Gastrocnemius medialis (tissue), 4 donors: ENCODE measurements at regions not wholly inside any gene's neighbourhood (a gene's known extent, or its start where the extent isn't known, plus 50 kb on each side); places are given as distances from the start of the nearest gene placed in this dataset.

Source experiments
- ATAC-seq, 2 donors: fragments of 150-250 bp; one replicate each; pipeline ENCODE4 v1.9.1; 2016
- DNase-seq, 2 donors: peaks; one replicate each; pipeline ENCODE4 v3.0.0-alpha.2; 2019
- H3K27ac ChIP-seq, 4 donors: fragments of 200-600 bp; sonication (generic); 1 replicate in 1 of 4; 2 replicates in 3 of 4; pipeline ENCODE4 v1.5.1; 2016 to 2018; ENCODE audit warnings: mild to moderate bottlenecking in 2 of 4, moderate library complexity in 1 of 4
- H3K27me3 ChIP-seq, 3 donors: fragments of 200-600 bp; sonication (generic) in 2 of 3; 1 replicate in 1 of 3; 2 replicates in 2 of 3; pipeline versions ENCODE4 v1.5.1 to v1.6.0; 2016 to 2019; ENCODE audit warnings: mild to moderate bottlenecking in 1 of 3, moderate library complexity in 1 of 3
- H3K36me3 ChIP-seq, 2 donors: fragments of 200-600 bp; sonication (generic) in 1 of 2; one replicate each; pipeline ENCODE4 v1.5.1; 2017 to 2018
- H3K4me1 ChIP-seq, 2 donors: fragments of 200-600 bp; sonication (generic) in 1 of 2; one replicate each; pipeline ENCODE4 v1.5.1; 2016 to 2017; ENCODE audit warnings: mild to moderate bottlenecking in 2 of 2
- H3K4me3 ChIP-seq, 4 donors: fragments of 200-600 bp; sonication (generic) in 3 of 4; 1 replicate in 1 of 4; 2 replicates in 3 of 4; pipeline ENCODE4 v1.5.1; 2016 to 2019; ENCODE audit warnings: mild to moderate bottlenecking in 2 of 4
- H3K9me3 ChIP-seq, 3 donors: fragments of 200-600 bp; sonication (generic) in 2 of 3; 1 replicate in 1 of 3; 2 replicates in 2 of 3; pipeline ENCODE4 v1.5.1; 2016 to 2019
- CTCF ChIP-seq, 5 experiments: fragments of 450-650 bp in 3 of 5; fragments of 200-600 bp in 2 of 5; sonication (generic) in 2 of 5; IDR thresholded peaks in 4 of 5; conservative IDR thresholded peaks in 1 of 5; 1 replicate in 4 of 5; 2 replicates in 1 of 5; pipeline ENCODE4 v1.5.1; 2016 to 2019; ENCODE audit warnings: antibody characterized with exemption in 5 of 5, mild to moderate bottlenecking in 3 of 5, moderate library complexity in 3 of 5
- POLR2A ChIP-seq, 2 donors: fragments of 450-650 bp; IDR thresholded peaks; one replicate each; pipeline ENCODE4 v1.6.1; 2017; ENCODE audit warnings: antibody characterized with exemption in 2 of 2, mild to moderate bottlenecking in 2 of 2, moderate library complexity in 2 of 2
- in situ Hi-C, 4 donors: fragments of 200-750 bp; cut with MboI; loops; one replicate each; pipeline versions ENCODE4 v1.15.0 to v1.8.0; 2017; ENCODE audit warnings: low sequenced_read_pairs in 4 of 4
- intact Hi-C: fragments of 100-400 bp; cut with DNase I; formaldehyde crosslinking; loops from one replicate; pipeline ENCODE4 v1.15.1; 2023; ENCODE audit warnings: low total_unique reads

- in situ Hi-C loops (no loop called here), intact Hi-C loops (no loop called here)
- no peak for ATAC-seq
- Histone ChIP-seq H3K27ac (no peak overlapping the region), H3K4me3 (no peak overlapping the region), H3K36me3 (no peaks in the 10 kb centered on the region), H3K27me3 (no peaks in the 10 kb centered on the region), H3K9me3 (no peaks in the 10 kb centered on the region), H3K4me1 (no peaks in the 10 kb centered on the region)
- TF ChIP-seq POLR2A (IDR thresholded peaks at IDR 0.05) (no peak), CTCF (IDR thresholded peaks at IDR 0.05 in 4 of 5, conservative IDR thresholded peaks at IDR 0.05 in 1 of 5) (no peak)
- no peak for DNase-seq
Measured at GRCh38 chr2:186036862-186037449, 298.4 kb downstream of the FSIP2 start.

GRCh38 chr2:186042207-186043028, 303.8 kb downstream of the FSIP2 start:
- no peaks in the 10 kb centered on the region for H3K4me1 ChIP-seq
- H3K9me3 ChIP-seq = no peaks in the 10 kb centered on the region
- DNase-seq (no peak), ATAC-seq (no peak)
- in situ Hi-C loops = no loop called here
- H3K27ac ChIP-seq = no peak overlapping the region
- intact Hi-C loops = no loop called here
- H3K4me3 ChIP-seq = no peak overlapping the region
- H3K36me3 ChIP-seq = no peaks in the 10 kb centered on the region
- TF ChIP-seq CTCF (IDR thresholded peaks at IDR 0.05 in 4 of 5, conservative IDR thresholded peaks at IDR 0.05 in 1 of 5) = no peak
- H3K27me3 ChIP-seq = no peaks in the 10 kb centered on the region

GRCh38 chr2:186044761-186045160, 306.2 kb downstream of the FSIP2 start:
- no peaks in the 10 kb centered on the region for H3K9me3 ChIP-seq
- no peaks in the 10 kb centered on the region for H3K27me3 ChIP-seq
- no peaks in the 10 kb centered on the region for H3K4me1 ChIP-seq
- TF ChIP-seq POLR2A (IDR thresholded peaks at IDR 0.05) (no peak), CTCF (IDR thresholded peaks at IDR 0.05 in 4 of 5, conservative IDR thresholded peaks at IDR 0.05 in 1 of 5) (no peak)
- no peaks in the 10 kb centered on the region for H3K36me3 ChIP-seq
- ATAC-seq = no peak
- H3K27ac ChIP-seq = no peak overlapping the region
- intact Hi-C loops (no loop called here), in situ Hi-C loops (no loop called here)
- DNase-seq = no peak
- no peak overlapping the region for H3K4me3 ChIP-seq

GRCh38 chr2:186052930-186053329, 314.3 kb downstream of the FSIP2 start:
- intact Hi-C loops (no loop called here), in situ Hi-C loops (no loop called here)
- DNase-seq (no peak), ATAC-seq (no peak)
- Histone ChIP-seq H3K27ac (no peak overlapping the region), H3K4me1 (no peaks in the 10 kb centered on the region), H3K36me3 (no peaks in the 10 kb centered on the region), H3K27me3 (no peaks in the 10 kb centered on the region), H3K4me3 (no peak overlapping the region), H3K9me3 (no peaks in the 10 kb centered on the region)
- no peak for TF ChIP-seq CTCF (IDR thresholded peaks at IDR 0.05 in 4 of 5, conservative IDR thresholded peaks at IDR 0.05 in 1 of 5)
- no peak for TF ChIP-seq POLR2A (IDR thresholded peaks at IDR 0.05)
